ENCODE measurements at regions not wholly inside any gene's neighbourhood (a gene's known extent, or its start where the extent isn't known, plus 50 kb on each side); places are given as distances from the start of the nearest gene placed in this dataset.

GRCh38 chr16:86878236-86879080 lies 300.1 kb downstream of the FOXL1 start:
- Histone ChIP-seq H2AK5ac (ENCODE audit: low read length, severe bottlenecking) (no peak overlapping the region), H3K36me3 (ENCODE audit: control insufficient read depth in 1 of 2, insufficient read depth in 2 of 2, low read depth in 1 of 2, low read length in 2 of 2) (no peaks in the 10 kb centered on the region), H4K8ac (ENCODE audit: low read length) (no peak overlapping the region), H3K27me3 (ENCODE audit: control insufficient read depth in 1 of 2, insufficient read depth in 1 of 2, low read length in 2 of 2) (peaks cover 0 to 90% of the 10 kb centered on the region in 2 experiments), H3K18ac (ENCODE audit: low read depth in 1 of 2, low read length in 2 of 2) (no peak overlapping the region), H2BK12ac (ENCODE audit: low read length in 2 of 2) (no peak overlapping the region), H2BK120ac (ENCODE audit: low read depth, low read length) (no peak overlapping the region), H3K9me3 (ENCODE audit: control insufficient read depth, low read length) (peaks cover 6% of the 10 kb centered on the region), H3K27ac (ENCODE audit: low read length, poor library complexity, severe bottlenecking) (no peak overlapping the region), H4K91ac (ENCODE audit: low read length) (no peak overlapping the region), H2BK15ac (ENCODE audit: low read depth, poor library complexity, severe bottlenecking) (no peak overlapping the region), H3K79me1 (replicated peaks; ENCODE audit: low read length, poor library complexity, severe bottlenecking) (no peaks in the 10 kb centered on the region), H3K14ac (ENCODE audit: low read length in 2 of 2) (no peak overlapping the region), H3K23ac (ENCODE audit: low read length in 2 of 2) (no peak overlapping the region), H3K9ac (ENCODE audit: low read length) (no peak overlapping the region), H2BK5ac (ENCODE audit: low read depth, low read length, poor library complexity, severe bottlenecking) (no peak overlapping the region), H3K4ac (ENCODE audit: low read depth in 1 of 2, low read length in 2 of 2) (no peak overlapping the region), H3K4me1 (ENCODE audit: control insufficient read depth, insufficient read depth, low read depth, low read length) (peaks cover 16% of the 10 kb centered on the region), H3K4me3 (ENCODE audit: insufficient read depth in 1 of 2, low read depth in 1 of 2, low read length in 2 of 2) (no peak overlapping the region), H2AFZ (ENCODE audit: low read depth, low read length) (no peak overlapping the region), H3K4me2 (ENCODE audit: low read length, poor library complexity, severe bottlenecking) (no peak overlapping the region)
- WGBS = 70% methylated on average over 38 of the region's 38 CpGs
- no peak for DNase-seq

GRCh38 chr16:86879268-86879667 lies 300.9 kb downstream of the FOXL1 start:
- Histone ChIP-seq H2BK12ac (ENCODE audit: low read length in 2 of 2) (no peak overlapping the region), H3K18ac (ENCODE audit: low read depth in 1 of 2, low read length in 2 of 2) (no peak overlapping the region), H2BK5ac (ENCODE audit: low read depth, low read length, poor library complexity, severe bottlenecking) (no peak overlapping the region), H3K27me3 (ENCODE audit: control insufficient read depth in 1 of 2, insufficient read depth in 1 of 2, low read length in 2 of 2) (peaks cover 0 to 85% of the 10 kb centered on the region in 2 experiments), H3K36me3 (ENCODE audit: control insufficient read depth in 1 of 2, insufficient read depth in 2 of 2, low read depth in 1 of 2, low read length in 2 of 2) (no peaks in the 10 kb centered on the region), H3K4me1 (ENCODE audit: control insufficient read depth, insufficient read depth, low read depth, low read length) (peaks cover 23% of the 10 kb centered on the region), H3K23ac (ENCODE audit: low read length in 2 of 2) (no peak overlapping the region), H2BK15ac (ENCODE audit: low read depth, poor library complexity, severe bottlenecking) (no peak overlapping the region), H2BK120ac (ENCODE audit: low read depth, low read length) (no peak overlapping the region), H3K4me2 (ENCODE audit: low read length, poor library complexity, severe bottlenecking) (no peak overlapping the region), H3K9ac (ENCODE audit: low read length) (no peak overlapping the region), H3K4ac (ENCODE audit: low read depth in 1 of 2, low read length in 2 of 2) (no peak overlapping the region), H3K14ac (ENCODE audit: low read length in 2 of 2) (no peak overlapping the region), H4K8ac (ENCODE audit: low read length) (no peak overlapping the region), H2AK5ac (ENCODE audit: low read length, severe bottlenecking) (peak overlapping the region; percentile 0), H3K9me3 (ENCODE audit: control insufficient read depth, low read length) (peaks cover 6% of the 10 kb centered on the region), H3K79me1 (replicated peaks; ENCODE audit: low read length, poor library complexity, severe bottlenecking) (no peaks in the 10 kb centered on the region), H4K91ac (ENCODE audit: low read length) (no peak overlapping the region), H2AFZ (ENCODE audit: low read depth, low read length) (no peak overlapping the region), H3K4me3 (ENCODE audit: insufficient read depth in 1 of 2, low read depth in 1 of 2, low read length in 2 of 2) (no peak overlapping the region), H3K27ac (ENCODE audit: low read length, poor library complexity, severe bottlenecking) (no peak overlapping the region)
- no peak for DNase-seq
- WGBS = 90% methylated on average over 9 of the region's 11 CpGs

GRCh38 chr16:86880316-86881117 lies 302.2 kb downstream of the FOXL1 start:
- WGBS = 84% methylated on average over 13 of the region's 14 CpGs
- no peak overlapping the region for H2AFZ ChIP-seq (ENCODE audit: low read depth, low read length)
- DNase-seq = peak; percentile 34
- H3K27me3 ChIP-seq (ENCODE audit: control insufficient read depth in 1 of 2, insufficient read depth in 1 of 2, low read length in 2 of 2) = peaks cover 0 to 78% of the 10 kb centered on the region in 2 experiments
- no peak overlapping the region for H4K8ac ChIP-seq (ENCODE audit: low read length)
- no peak overlapping the region for H2BK120ac ChIP-seq (ENCODE audit: low read depth, low read length)
- H3K4ac ChIP-seq (ENCODE audit: low read depth in 1 of 2, low read length in 2 of 2) = no peak overlapping the region
- peaks cover 29% of the 10 kb centered on the region for H3K4me1 ChIP-seq (ENCODE audit: control insufficient read depth, insufficient read depth, low read depth, low read length)
- H3K9me3 ChIP-seq (ENCODE audit: control insufficient read depth, low read length) = peaks cover 5% of the 10 kb centered on the region
- H3K4me3 ChIP-seq (ENCODE audit: insufficient read depth in 1 of 2, low read depth in 1 of 2, low read length in 2 of 2) = no peak overlapping the region
- H3K27ac ChIP-seq (ENCODE audit: low read length, poor library complexity, severe bottlenecking) = no peak overlapping the region
- no peak overlapping the region for H3K9ac ChIP-seq (ENCODE audit: low read length)
- H2BK12ac ChIP-seq (ENCODE audit: low read length in 2 of 2) = no peak overlapping the region
- H3K4me2 ChIP-seq (ENCODE audit: low read length, poor library complexity, severe bottlenecking) = no peak overlapping the region
- H3K79me1 ChIP-seq (replicated peaks; ENCODE audit: low read length, poor library complexity, severe bottlenecking) = no peaks in the 10 kb centered on the region
- H4K91ac ChIP-seq (ENCODE audit: low read length) = no peak overlapping the region
- H3K23ac ChIP-seq (ENCODE audit: low read length in 2 of 2) = no peak overlapping the region
- H2BK15ac ChIP-seq (ENCODE audit: low read depth, poor library complexity, severe bottlenecking) = no peak overlapping the region
- H3K14ac ChIP-seq (ENCODE audit: low read length in 2 of 2) = peak overlapping the region in 1 of 2 experiments; percentile 13
- H3K18ac ChIP-seq (ENCODE audit: low read depth in 1 of 2, low read length in 2 of 2) = no peak overlapping the region
- H2AK5ac ChIP-seq (ENCODE audit: low read length, severe bottlenecking) = no peak overlapping the region
- no peak overlapping the region for H2BK5ac ChIP-seq (ENCODE audit: low read depth, low read length, poor library complexity, severe bottlenecking)
- no peaks in the 10 kb centered on the region for H3K36me3 ChIP-seq (ENCODE audit: control insufficient read depth in 1 of 2, insufficient read depth in 2 of 2, low read depth in 1 of 2, low read length in 2 of 2)

GRCh38 chr16:86881118-86881510 lies 302.8 kb downstream of the FOXL1 start:
- Histone ChIP-seq H3K36me3 (ENCODE audit: control insufficient read depth in 1 of 2, insufficient read depth in 2 of 2, low read depth in 1 of 2, low read length in 2 of 2) (no peaks in the 10 kb centered on the region), H2BK5ac (ENCODE audit: low read depth, low read length, poor library complexity, severe bottlenecking) (no peak overlapping the region), H4K91ac (ENCODE audit: low read length) (no peak overlapping the region), H4K8ac (ENCODE audit: low read length) (no peak overlapping the region), H3K14ac (ENCODE audit: low read length in 2 of 2) (no peak overlapping the region), H2AK5ac (ENCODE audit: low read length, severe bottlenecking) (no peak overlapping the region), H3K4me2 (ENCODE audit: low read length, poor library complexity, severe bottlenecking) (no peak overlapping the region), H3K9ac (ENCODE audit: low read length) (no peak overlapping the region), H2BK15ac (ENCODE audit: low read depth, poor library complexity, severe bottlenecking) (no peak overlapping the region), H3K23ac (ENCODE audit: low read length in 2 of 2) (no peak overlapping the region), H2BK12ac (ENCODE audit: low read length in 2 of 2) (no peak overlapping the region), H2AFZ (ENCODE audit: low read depth, low read length) (no peak overlapping the region), H3K9me3 (ENCODE audit: control insufficient read depth, low read length) (no peaks in the 10 kb centered on the region), H3K4me3 (ENCODE audit: insufficient read depth in 1 of 2, low read depth in 1 of 2, low read length in 2 of 2) (no peak overlapping the region), H3K4me1 (ENCODE audit: control insufficient read depth, insufficient read depth, low read depth, low read length) (peaks cover 29% of the 10 kb centered on the region), H3K27me3 (ENCODE audit: control insufficient read depth in 1 of 2, insufficient read depth in 1 of 2, low read length in 2 of 2) (peaks cover 0 to 73% of the 10 kb centered on the region in 2 experiments), H3K27ac (ENCODE audit: low read length, poor library complexity, severe bottlenecking) (no peak overlapping the region), H2BK120ac (ENCODE audit: low read depth, low read length) (no peak overlapping the region), H3K79me1 (replicated peaks; ENCODE audit: low read length, poor library complexity, severe bottlenecking) (no peaks in the 10 kb centered on the region), H3K4ac (ENCODE audit: low read depth in 1 of 2, low read length in 2 of 2) (no peak overlapping the region), H3K18ac (ENCODE audit: low read depth in 1 of 2, low read length in 2 of 2) (no peak overlapping the region)
- 88% methylated on average over 9 of the region's 12 CpGs for WGBS
- DNase-seq = no peak

All from mesenchymal stem cell (in vitro differentiated cells and primary cell).